K562 (cell line): ENCODE measurements at regions not wholly inside any gene's neighbourhood (a gene's known extent, or its start where the extent isn't known, plus 50 kb on each side); places are given as distances from the start of the nearest gene placed in this dataset.

ENCODE experiments used
- ATAC-seq: fragments of 200-7000 bp; cut with Tn5 transposase; 3 replicates; pipeline ENCODE4 v1.9.1; 2020; ENCODE audit warnings: moderate library complexity
- BruUV-seq: library from RNA; stranded (reverse); fragments of 400-500 nt; replicated peaks from 2 replicates; lab custom pipeline; 2021; lab: Mats Ljungman, UMichigan
- CTCF ChIA-PET: fragments of 300-600 bp; formaldehyde crosslinking; extraction: SDS; loops from one replicate; lab custom pipeline; 2021; ENCODE audit warnings: low intra/inter-chr PET ratio; lab: Yijun Ruan, JAX
- POLR2A ChIA-PET: fragments of 300-600, 350-650 bp; sonication (Branson Sonifier 250); formaldehyde crosslinking; extraction: SDS; loops from one replicate; lab custom pipeline; 2021; ENCODE audit warnings: antibody characterized with exemption, inconsistent platforms; lab: Yijun Ruan, JAX
- DNase-seq, 4 experiments: peaks; one replicate each; pipeline versions ENCODE4 v3.0.0 to v3.0.0-alpha.2; 2011 to 2018; ENCODE audit warnings: low spot score in 3 of 4, mixed read lengths in 3 of 4; ENCODE audit errors: extremely low read depth in 1 of 4
- FAIRE-seq: peaks from 2 replicates; lab custom pipeline; 2011; peaks lifted over from hg19 to GRCh38; lab: Jason Lieb, UNC
- H2AFZ ChIP-seq: 2 replicates; pipeline ENCODE4 v1.6.0; 2011; ENCODE audit warnings: low read depth, low read length, control low read depth, inconsistent platforms
- H3K27ac ChIP-seq: fragments of 200-600 bp; 3 replicates; pipeline ENCODE4 v1.8.0; 2011; ENCODE audit warnings: low read depth, mild to moderate bottlenecking, control low read depth, inconsistent platforms, low read length, moderate library complexity, mixed read lengths; ENCODE audit errors: extremely low read depth
- H3K27me3 ChIP-seq, 2 experiments: fragments of 300-600 bp in 1 of 2; 2 replicates in 1 of 2; 3 replicates in 1 of 2; pipeline versions ENCODE4 v1.6.0 to v1.8.0; 2011; ENCODE audit warnings: inconsistent platforms in 2 of 2, low read length in 2 of 2, mild to moderate bottlenecking in 1 of 2, mixed read lengths in 1 of 2, moderate library complexity in 1 of 2; ENCODE audit not compliant: control insufficient read depth in 2 of 2, insufficient read depth in 2 of 2
- H3K36me3 ChIP-seq: fragments of 300-600 bp; 3 replicates; pipeline ENCODE4 v1.8.0; 2011; ENCODE audit warnings: mild to moderate bottlenecking, low read length, inconsistent platforms; ENCODE audit not compliant: control insufficient read depth, insufficient read depth
- H3K4me1 ChIP-seq, 2 experiments: fragments of 200-600 bp in 1 of 2; replicated peaks in 1 of 2; 2 replicates in 1 of 2; 3 replicates in 1 of 2; pipeline versions ENCODE4 v1.5.1 to v1.8.0; 2011; ENCODE audit warnings: inconsistent platforms in 2 of 2, low read length in 2 of 2, mild to moderate bottlenecking in 1 of 2, mixed read lengths in 1 of 2, moderate library complexity in 1 of 2; ENCODE audit not compliant: control insufficient read depth in 2 of 2, insufficient read depth in 2 of 2
- H3K4me2 ChIP-seq: 2 replicates; pipeline ENCODE4 v1.6.1; 2011; ENCODE audit warnings: low read length, control low read depth, inconsistent platforms, mixed read lengths; ENCODE audit not compliant: insufficient read depth
- H3K4me3 ChIP-seq: fragments of 200-600 bp; sonication (generic), shearing (Covaris generic); 2 replicates; pipeline ENCODE4 v1.5.1; 2016; ENCODE audit warnings: control low read depth, inconsistent platforms
- H3K79me2 ChIP-seq: fragments of 200-600 bp; 3 replicates; pipeline ENCODE4 v1.8.0; 2011; ENCODE audit warnings: low read length, inconsistent platforms; ENCODE audit not compliant: control insufficient read depth, insufficient read depth
- H3K9ac ChIP-seq, 2 experiments: 2 replicates each; pipeline versions ENCODE4 v1.6.0 to v1.6.1; 2011; ENCODE audit warnings: low read depth in 2 of 2, low read length in 2 of 2, control low read depth in 1 of 2, inconsistent platforms in 1 of 2, mild to moderate bottlenecking in 1 of 2, mixed read lengths in 1 of 2; ENCODE audit not compliant: insufficient read depth in 1 of 2
- H3K9me1 ChIP-seq: one replicate; pipeline ENCODE4 v1.6.0; 2011; ENCODE audit warnings: inconsistent platforms, mild to moderate bottlenecking, low read length, moderate library complexity; ENCODE audit not compliant: control insufficient read depth, insufficient read depth
- H3K9me3 ChIP-seq: replicated peaks from 2 replicates; pipeline ENCODE4 v1.5.1; 2011; ENCODE audit warnings: low read depth, low read length, inconsistent platforms; ENCODE audit not compliant: control insufficient read depth, insufficient read depth
- H4K20me1 ChIP-seq: replicated peaks from 2 replicates; pipeline ENCODE4 v1.6.1; 2011; ENCODE audit warnings: low read length, inconsistent platforms, mixed read lengths; ENCODE audit not compliant: control insufficient read depth, insufficient read depth
- MAZ ChIP-seq, 2 experiments: fragments of 450-650 bp in 1 of 2; sonication (generic) in 1 of 2; formaldehyde crosslinking; IDR thresholded peaks in 1 of 2; conservative IDR thresholded peaks in 1 of 2; 2 replicates each; pipeline versions ENCODE4 v1.4.0 to v1.5.0; 2020; ENCODE audit warnings: mild to moderate bottlenecking in 1 of 2, missing genetic modification reagents in 1 of 2
- NCOA1 ChIP-seq: fragments of 450-650 bp; IDR thresholded peaks from 2 replicates; pipeline ENCODE4 v1.6.1; 2016; ENCODE audit warnings: low read depth
- POLR2AphosphoS2 ChIP-seq: IDR thresholded peaks from 2 replicates; pipeline ENCODE4 v1.6.1; 2012; ENCODE audit warnings: low read length, improper control_type of control experiment
- RB1 ChIP-seq: fragments of 450-650 bp; IDR thresholded peaks from 2 replicates; pipeline ENCODE4 v1.6.1; 2017; ENCODE audit warnings: low read depth, mild to moderate bottlenecking
- SIX5 ChIP-seq, 2 experiments: IDR thresholded peaks; 2 replicates each; pipeline ENCODE4 v1.6.1; 2011; ENCODE audit warnings: low read length in 2 of 2, borderline replicate concordance in 1 of 2, low read depth in 1 of 2, mild to moderate bottlenecking in 1 of 2, moderate library complexity in 1 of 2; ENCODE audit not compliant: insufficient read depth in 1 of 2
- SPI1 ChIP-seq: IDR thresholded peaks from 2 replicates; pipeline ENCODE4 v1.6.1; 2011; ENCODE audit warnings: low read depth, low read length, control low read depth, borderline replicate concordance
- TCF7 ChIP-seq: sonication (generic); IDR thresholded peaks from 2 replicates; pipeline ENCODE4 v1.6.1; 2016; ENCODE audit warnings: antibody characterized with exemption, borderline replicate concordance
- TOE1 ChIP-seq, 2 experiments: fragments of 450-650 bp in 1 of 2; sonication (generic) in 1 of 2; formaldehyde crosslinking in 1 of 2; IDR thresholded peaks; 2 replicates each; pipeline versions ENCODE4 v1.7.1 to v1.8.0; 2016 to 2022; ENCODE audit warnings: borderline replicate concordance in 2 of 2, mild to moderate bottlenecking in 2 of 2, antibody characterized with exemption in 1 of 2, inconsistent platforms in 1 of 2, low read depth in 1 of 2, missing genetic modification reagents in 1 of 2, moderate library complexity in 1 of 2
- WGBS: fragments of 100-300 bp; shearing (Covaris generic); methylation state at CpG from one replicate; pipeline ENCODE4 v1.1.6; 2016; ENCODE audit warnings: low coverage, mixed read lengths; ENCODE audit not compliant: insufficient coverage; ENCODE audit errors: missing lambda C conversion rate; 5-methylcytosine and 5-hydroxymethylcytosine counted together
- in situ Hi-C: fragments of 300-500 bp; cut with MboI; formaldehyde crosslinking; loops from 4 replicates; pipeline ENCODE4 v1.15.0; 2018; ENCODE audit warnings: inconsistent platforms, mixed read lengths
- intact Hi-C: fragments of 100-400 bp; cut with micrococcal nuclease; formaldehyde crosslinking; loops from 2 replicates; pipeline ENCODE4 v1.14.2; 2022
- TF ChIP-seq, protein P1 (sequence below): sonication (generic); formaldehyde crosslinking; IDR thresholded peaks from 2 replicates; pipeline ENCODE4 v1.9.0; 2022; ENCODE audit warnings: mild to moderate bottlenecking, missing genetic modification reagents
- TF ChIP-seq, protein P2 (sequence below), 2 experiments: fragments of 450-650 bp; conservative IDR thresholded peaks; 2 replicates each; pipeline ENCODE4 v1.6.1; 2017; ENCODE audit warnings: mild to moderate bottlenecking in 2 of 2, moderate library complexity in 2 of 2

DNA sequence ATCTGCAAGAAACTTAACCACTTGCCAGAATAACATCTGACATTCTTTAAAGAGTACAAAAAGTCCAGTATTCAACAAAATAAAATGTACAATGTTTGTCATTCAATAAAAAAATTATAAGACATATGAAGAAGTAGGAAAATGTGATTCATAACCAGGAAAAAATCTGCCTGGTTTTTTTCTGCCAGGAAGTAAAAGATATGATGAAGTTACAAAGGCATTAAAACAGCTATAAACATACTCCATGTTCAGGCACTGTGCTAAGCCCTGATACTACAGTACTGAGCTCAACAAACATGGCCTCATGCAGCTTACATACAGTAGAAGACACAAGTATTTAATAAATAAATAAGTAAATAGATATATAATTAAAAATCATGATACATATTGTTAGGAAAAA lies 178.4 kb upstream of the STT3B start (continued):
- TF ChIP-seq SIX5 (IDR thresholded peaks at IDR 0.05; ENCODE audit: borderline replicate concordance in 1 of 2, insufficient read depth in 1 of 2, low read depth in 1 of 2, low read length in 2 of 2) (no peak), MAZ (CRISPR knock-in tag; conservative IDR thresholded peaks at IDR 0.05 in 1 of 2, IDR thresholded peaks at IDR 0.05 in 1 of 2) (no peak), TOE1 (IDR thresholded peaks at IDR 0.05; ENCODE audit: borderline replicate concordance) (no peak), TOE1 (CRISPR knock-in tag; IDR thresholded peaks at IDR 0.05; ENCODE audit: borderline replicate concordance, low read depth) (no peak), NCOA1 (no peak), POLR2AphosphoS2 (no peak), TCF7 (no peak)
- TF ChIP-seq, protein P1, sequence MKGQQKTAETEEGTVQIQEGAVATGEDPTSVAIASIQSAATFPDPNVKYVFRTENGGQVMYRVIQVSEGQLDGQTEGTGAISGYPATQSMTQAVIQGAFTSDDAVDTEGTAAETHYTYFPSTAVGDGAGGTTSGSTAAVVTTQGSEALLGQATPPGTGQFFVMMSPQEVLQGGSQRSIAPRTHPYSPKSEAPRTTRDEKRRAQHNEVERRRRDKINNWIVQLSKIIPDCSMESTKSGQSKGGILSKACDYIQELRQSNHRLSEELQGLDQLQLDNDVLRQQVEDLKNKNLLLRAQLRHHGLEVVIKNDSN (CRISPR knock-in tag) = no peak

DNA sequence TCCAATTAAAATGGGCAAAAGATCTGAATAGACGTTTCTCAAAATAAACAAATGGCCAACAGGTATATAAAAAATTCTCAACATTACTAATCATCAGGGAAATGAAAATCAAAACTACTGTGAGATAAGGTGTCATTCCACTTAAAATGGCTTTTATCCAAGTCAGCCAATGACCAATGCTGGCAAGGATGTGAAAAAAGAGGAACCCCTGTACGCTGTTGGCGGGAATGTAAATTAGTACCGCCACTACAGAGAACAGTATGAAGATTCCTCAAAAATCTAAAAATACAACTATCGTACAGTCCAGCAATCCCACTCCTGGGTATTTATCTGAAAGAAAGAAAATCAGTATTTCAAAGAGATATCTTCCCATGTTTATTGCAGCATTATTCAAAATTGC lies 176.9 kb upstream of the STT3B start:
- Histone ChIP-seq H3K4me3 (no peak overlapping the region), H3K9ac (no peak overlapping the region), H3K27me3 (no peaks in the 10 kb centered on the region), H3K4me2 (no peak overlapping the region), H3K79me2 (no peaks in the 10 kb centered on the region), H3K9me1 (no peaks in the 10 kb centered on the region), H4K20me1 (no peaks in the 10 kb centered on the region), H3K9me3 (no peaks in the 10 kb centered on the region), H3K27ac (no peak overlapping the region), H3K36me3 (no peaks in the 10 kb centered on the region), H3K4me1 (peaks cover 0 to 15% of the 10 kb centered on the region in 2 experiments; a peak in 3 of 5 replicates), H2AFZ (no peak overlapping the region)
- no peak for ATAC-seq
- DNase-seq = no peak
- TF ChIP-seq SPI1 = peak; percentile 68
- no peak for TF ChIP-seq RB1
- TF ChIP-seq, protein P2, sequence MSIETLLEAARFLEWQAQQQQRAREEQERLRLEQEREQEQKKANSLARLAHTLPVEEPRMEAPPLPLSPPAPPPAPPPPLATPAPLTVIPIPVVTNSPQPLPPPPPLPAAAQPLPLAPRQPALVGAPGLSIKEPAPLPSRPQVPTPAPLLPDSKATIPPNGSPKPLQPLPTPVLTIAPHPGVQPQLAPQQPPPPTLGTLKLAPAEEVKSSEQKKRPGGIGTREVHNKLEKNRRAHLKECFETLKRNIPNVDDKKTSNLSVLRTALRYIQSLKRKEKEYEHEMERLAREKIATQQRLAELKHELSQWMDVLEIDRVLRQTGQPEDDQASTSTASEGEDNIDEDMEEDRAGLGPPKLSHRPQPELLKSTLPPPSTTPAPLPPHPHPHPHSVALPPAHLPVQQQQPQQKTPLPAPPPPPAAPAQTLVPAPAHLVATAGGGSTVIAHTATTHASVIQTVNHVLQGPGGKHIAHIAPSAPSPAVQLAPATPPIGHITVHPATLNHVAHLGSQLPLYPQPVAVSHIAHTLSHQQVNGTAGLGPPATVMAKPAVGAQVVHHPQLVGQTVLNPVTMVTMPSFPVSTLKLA (conservative IDR thresholded peaks at IDR 0.05) = no peak
- CTCF ChIA-PET = no interaction called here
- POLR2A ChIA-PET = interaction anchor here (1.5 kb wide), 1 partner anchor 15 kb away, joined by 3 read pairs; no protein-coding TSS in a partner anchor
- intact Hi-C loops = loop anchor here (10.0 kb wide), 1 partner anchor 339 kb away; no protein-coding TSS in a partner anchor
- FAIRE-seq = no peak
- in situ Hi-C loops = no loop called here
- WGBS = 73% methylated on average over 5 of the region's 5 CpGs
- no TSS peak for BruUV-seq
